Stimulated activated CD4-positive, alpha-beta T cell treated with anti-CD3 and anti-CD28 coated beads, TNF-alpha, amount 100 ng/mL, for 1 hour (primary cell): ENCODE measurements at regions not wholly inside any gene's neighbourhood (a gene's known extent, or its start where the extent isn't known, plus 50 kb on each side); places are given as distances from the start of the nearest gene placed in this dataset.
"Not testable (repeated sequence)": the region's sequence is repeated elsewhere in the genome, so short reads cannot be mapped to it uniquely, and the experiment has no call there.

Experiments used
- DNase-seq, 3 donors: peaks; one replicate each; pipeline ENCODE4 v3.0.0-alpha.2; 2020; ENCODE audit warnings: low read depth in 3 of 3, low spot score in 1 of 3

DNA sequence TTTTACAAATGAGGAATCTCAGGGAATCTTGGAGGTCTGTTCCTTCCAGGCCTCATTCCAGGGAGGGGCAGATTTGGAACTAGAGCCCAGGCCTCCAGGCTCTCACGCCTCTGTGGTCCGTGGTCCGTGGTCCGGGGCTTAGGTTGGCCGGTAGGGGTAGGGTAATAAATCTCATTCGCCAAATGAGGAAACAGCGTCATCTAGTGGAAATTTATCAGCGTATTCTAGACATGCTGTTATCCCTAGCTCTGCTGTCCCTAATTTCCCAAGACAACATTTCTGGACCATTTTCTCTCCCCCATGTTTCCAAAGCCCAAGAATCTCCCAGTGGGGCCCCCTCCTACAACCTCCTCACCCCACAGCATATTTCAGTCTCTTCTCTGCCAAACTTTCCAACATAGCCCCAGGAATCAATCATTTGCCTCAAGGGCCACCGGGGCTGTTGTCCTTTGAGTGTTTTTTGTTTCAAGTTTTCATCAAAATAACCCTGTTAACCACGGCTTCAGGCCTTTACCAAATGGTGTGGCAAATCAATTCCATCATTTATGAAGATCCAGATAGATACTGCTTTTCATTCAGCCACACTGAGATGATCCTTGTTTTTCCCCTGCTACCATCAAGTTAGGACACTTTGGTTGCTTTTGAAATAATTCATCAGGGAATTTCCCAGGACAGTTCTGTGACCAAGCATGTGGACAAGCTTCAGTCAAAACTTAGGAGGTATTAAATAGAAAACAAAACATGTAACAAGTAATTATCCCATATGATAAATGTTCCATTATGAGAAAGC lies 126.8 kb downstream of the ALDH8A1 start:
- no peak for DNase-seq

DNA sequence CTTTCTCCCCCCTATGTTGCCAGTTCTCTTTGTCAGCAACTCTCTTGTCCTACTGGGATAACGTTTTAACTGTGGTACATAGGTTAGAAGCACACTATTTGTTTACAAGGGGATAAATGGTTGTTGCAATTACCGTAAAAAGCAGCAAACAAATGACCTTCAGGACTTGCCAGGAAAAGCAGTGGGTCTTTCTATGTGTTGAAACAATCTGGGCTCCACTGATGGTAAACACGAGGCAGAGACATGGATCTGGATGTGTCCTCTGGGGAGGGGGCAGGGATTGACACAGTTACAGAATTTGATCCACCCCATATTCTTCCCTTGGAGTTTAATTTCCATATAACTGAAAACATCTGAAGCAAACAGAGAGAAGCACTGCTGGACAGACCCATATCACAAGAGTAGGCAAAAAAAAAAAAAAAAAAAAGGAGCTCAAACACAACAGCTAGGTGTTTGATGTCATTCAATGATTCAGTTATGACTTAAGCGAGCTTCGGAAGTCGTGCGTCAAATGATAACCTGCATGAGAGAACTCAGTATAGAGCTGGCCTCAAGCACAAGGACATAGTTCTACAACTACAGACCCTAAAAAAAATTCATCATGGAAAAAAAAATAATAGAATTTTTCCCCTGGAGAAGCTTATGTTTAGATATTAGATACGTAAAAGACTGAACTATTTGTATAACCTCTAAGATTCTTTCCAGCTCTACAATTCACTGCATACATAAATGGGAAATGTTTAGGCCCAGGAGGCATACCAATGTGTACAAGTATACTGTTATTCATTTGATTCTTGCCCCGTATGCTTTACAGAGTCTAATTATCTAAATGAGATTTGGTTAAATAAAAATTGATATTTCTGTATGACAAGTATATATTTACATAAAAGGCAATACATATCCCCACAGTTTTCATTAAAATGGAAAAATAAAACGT lies 127.7 kb downstream of the ALDH8A1 start:
- no peak for DNase-seq

DNA sequence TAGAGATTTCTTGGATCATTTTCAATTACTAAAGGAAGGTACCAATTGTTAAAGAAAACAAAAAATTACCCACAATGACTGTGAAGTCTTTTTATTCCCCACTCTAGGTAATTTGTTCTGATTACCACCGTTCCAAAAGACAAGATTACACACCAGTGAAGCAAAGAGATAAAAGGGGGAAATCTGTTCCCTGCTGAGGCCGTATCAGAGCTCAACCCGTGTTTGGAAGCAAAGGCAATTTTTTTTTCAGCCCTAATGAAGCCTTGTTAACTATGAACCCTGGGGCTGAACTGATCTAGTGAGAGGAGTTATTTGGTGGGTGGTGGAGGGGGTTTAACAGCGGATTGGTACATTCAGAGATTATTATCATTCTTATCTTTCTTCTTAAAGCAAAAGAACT lies 128.5 kb downstream of the ALDH8A1 start:
- no peak for DNase-seq

DNA sequence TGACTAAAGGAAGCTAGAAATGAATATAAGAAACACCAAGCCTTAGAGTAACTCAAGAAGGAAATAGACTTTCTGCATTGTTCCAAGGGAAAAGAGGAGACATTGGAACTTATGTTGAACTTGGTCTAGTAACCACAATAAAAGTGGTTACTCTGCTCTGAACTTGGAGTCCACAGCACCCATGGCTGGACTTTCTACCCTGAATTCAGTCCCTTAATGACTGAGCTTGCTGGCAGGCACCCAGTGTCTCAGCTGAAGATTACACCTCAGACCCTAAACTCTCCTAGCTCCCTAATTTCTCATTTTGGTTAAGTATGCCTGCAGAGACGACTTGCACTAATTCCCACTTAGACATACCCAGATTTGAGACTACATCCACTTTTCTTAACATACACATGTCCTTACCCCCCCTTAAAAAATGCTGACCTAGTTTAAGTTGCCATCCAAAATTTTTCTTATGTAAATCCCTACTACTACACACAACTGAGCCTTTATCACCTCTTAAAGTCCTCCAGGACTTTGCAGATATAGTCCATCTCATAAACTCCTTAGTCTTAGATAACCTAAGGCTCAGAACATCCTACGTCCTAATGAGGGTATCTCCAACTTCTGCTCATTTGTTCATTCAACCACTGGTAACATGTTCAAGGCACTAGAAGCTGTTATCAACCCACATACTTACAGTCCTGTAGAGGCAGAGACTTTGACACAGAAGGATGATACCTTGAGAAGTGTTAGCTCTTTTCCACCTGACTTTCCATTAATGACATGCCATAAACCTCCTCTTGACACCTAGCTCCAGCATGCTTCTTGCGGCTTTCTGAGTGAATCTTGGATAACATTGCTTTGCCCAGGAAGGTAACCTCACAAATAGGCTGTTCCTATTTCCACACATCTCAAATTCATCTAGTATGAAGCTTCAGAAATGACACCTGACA lies 129.8 kb downstream of the ALDH8A1 start:
- no peak for DNase-seq

DNA sequence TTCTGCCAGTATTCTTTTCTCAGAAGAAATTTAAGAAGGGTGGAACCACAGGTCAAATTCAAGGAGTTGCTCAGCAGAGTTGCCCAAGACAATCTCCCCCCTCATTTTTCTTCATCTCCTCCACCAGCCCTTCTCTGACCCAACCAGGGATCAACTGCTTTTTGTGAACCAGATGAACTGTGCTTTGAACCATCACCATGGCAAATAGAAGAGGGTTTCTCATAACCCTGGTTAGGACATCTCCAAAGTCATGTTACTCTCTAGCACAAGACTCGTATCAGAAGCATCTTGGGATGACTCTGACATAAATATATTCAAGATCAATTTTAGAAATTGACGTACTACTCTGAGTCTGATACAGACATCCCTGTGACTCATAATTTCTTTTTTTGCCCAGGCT lies 130.7 kb downstream of the ALDH8A1 start:
- no peak for DNase-seq

DNA sequence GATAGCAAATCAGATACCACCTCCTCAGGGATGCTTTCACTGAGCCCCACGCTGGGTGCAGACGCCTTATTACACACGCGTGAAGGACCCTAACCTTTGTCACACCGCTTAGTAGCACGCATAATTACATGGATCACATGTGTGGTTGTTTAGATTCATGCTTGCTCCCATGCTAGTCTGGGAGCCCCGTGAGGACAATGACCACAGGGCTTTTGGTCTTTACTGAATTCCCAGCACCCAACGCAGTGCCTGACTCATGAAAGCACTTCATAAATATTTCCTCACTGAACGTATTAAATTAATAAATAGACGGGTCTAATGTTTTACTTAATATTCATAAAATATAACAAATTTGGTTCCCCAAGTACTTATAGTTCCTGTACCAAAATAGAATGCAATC lies 132.5 kb downstream of the ALDH8A1 start:
- DNase-seq = no peak

DNA sequence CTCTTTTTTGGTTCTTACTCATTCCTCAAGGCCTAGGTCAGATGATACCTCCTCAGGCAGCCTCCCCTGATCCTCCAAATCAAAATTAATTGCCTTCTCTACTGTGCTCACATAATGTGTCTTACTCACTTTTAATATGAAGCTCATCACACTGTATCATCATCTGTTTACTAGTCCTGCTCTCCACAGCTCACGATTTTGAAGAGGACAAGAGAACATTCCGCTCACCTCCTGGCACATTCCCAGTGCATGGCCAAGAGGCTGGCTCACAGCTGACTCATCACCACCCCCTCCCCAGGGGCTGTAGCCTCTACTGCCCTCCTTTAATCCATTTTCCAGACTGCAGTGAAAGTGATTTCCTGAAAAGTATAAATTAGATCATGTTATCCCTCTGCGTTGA lies 133.1 kb downstream of the ALDH8A1 start:
- DNase-seq = no peak

DNA sequence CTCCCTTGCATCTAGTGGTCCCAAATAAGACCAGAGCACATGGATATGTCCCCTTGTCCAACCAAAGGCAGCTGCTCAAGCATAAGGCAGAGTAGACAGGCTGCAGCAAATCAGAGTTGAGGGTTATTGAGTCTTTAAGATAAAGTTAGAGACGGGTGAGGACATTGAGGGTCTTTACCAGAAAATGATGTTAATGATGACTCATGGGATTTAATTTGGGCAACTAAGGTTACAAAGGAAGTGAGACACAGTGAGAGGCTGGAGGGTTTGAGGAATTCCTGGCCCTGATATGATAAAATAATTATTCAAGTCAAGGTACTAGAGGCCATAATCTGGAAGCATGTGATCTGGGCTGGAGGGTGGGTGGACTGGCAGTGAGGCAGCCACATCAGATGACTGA lies 133.6 kb downstream of the ALDH8A1 start:
- DNase-seq = no peak

DNA sequence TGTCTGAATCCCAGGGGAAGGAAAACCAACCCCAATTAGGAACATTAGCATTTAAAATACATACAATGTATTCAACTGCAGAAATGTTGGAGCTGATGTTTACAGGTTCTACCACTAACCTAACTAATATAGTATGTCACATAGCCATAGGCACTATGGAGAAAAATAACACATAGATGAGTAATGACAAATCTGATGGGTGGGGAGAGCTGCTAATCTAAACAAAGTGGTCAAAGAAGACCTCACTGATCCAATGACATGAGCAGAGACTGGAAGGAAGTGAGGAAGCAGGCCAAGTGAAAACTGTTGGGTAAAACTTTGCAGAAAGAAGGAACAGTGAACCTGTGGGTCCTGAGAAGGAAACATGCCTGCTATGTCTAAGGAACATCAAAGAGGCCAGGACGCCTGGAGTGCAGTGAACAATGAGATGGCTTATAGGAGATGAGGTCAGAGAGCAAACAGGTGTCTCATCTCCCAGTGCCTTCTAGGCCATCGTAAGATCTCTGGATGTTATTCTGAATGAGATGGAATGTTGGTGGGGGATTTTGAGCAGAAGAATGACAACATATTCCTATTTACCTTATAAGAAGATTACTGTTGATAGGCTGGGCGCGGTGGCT lies 135.7 kb downstream of the ALDH8A1 start:
- no peak for DNase-seq

DNA sequence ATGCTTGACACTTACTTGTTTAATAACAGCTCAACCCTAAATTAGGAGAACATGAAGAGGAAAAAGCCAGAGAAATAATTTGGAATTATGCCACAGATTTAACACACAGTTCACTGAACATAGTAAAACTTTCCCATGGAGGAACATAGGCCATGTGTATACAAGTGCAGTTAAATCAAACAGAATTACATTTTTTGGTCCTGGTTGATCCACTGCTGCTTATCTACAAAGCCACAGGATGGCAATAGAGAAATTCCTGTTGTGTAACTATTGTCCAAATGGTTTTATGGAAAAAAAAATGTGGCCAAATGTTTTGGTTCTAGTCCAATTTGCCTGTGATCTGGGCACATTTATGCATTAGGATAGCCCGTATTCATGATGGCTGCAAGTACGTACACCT lies 136.8 kb downstream of the ALDH8A1 start:
- no peak for DNase-seq

DNA sequence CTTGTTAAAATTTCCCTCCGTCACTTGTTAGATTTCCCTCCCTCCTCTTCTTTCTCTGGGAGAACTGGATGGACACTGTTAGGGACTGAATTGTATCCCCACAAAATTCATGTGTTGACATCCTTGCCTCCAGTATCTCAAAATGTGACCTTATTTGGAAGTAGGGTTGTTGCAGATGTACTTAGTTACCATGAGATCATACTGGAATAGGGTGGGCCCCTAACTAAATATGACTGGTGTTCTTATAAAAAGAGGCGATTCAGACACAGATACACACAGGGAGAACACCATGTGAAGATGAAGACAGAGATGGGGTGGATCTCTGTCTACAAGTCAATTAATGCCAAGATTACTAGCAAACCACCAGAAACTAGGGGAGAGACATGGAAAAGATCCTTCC lies 139.5 kb downstream of the ALDH8A1 start:
- no peak for DNase-seq

DNA sequence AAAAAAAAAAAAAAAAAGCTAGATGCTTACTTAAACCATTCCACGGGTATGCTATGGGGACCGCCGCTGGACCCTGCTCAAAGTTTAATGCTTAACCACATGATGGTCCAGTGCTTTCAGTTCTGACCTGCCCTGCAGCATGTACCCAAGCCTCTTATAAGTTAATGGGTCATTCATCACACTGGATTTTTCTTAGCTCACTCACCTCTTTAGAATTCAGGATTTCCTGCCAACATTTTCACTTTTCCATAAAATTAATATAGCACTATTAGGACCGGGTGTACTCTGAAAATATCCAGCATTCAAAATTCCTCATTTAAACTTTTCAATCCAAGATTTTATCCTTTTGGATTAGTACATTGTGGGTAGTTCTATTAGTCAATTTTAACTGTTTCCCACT lies 140.8 kb downstream of the ALDH8A1 start:
- DNase-seq = no peak

DNA sequence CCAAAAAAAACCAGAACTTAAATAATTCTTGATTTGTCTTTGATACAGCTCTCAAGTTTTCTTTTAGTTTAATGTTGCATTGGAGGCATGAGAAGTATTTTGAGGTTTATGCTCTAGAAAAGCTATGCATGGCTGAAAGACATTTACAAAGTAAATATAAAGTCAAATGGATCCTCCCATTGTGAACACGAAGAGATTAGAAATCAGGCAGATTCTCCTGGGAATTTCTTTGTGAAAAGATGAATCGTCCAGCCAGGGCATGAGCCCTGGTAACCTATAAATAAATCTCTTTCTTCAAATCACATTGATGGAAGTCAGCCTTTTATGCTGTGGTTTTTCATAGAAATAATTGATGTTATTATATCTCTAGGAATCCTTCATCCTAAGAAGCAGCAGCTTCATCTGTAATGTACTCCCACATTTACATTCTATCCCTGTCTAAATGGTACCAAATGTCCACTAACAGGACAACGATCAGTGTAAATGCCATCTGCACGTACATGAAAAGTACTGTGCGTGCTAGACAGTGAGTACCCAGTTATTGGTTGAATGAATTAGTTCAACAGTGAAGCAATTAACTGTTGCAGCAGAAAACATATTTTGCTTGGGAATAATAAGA lies 143.6 kb downstream of the ALDH8A1 start:
- DNase-seq = no peak

DNA sequence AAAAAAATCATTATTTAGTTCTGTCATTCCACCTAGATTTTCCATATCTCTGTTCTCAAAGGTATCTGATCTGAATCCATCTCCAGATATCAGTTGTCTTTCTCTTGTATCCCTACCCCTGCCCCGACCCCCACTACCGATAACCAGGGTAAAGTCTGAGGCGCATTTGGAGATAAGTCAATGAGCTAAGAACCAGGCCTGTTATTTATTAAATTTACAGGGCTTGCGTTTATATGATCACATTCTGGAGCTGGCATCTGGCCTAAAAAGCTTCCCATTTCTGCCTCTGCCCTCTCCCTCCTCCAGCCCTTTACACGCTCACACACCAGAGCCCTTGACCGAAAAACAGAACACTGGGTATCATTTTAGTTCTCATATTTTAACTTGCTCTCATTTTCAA lies 144.7 kb downstream of the ALDH8A1 start:
- DNase-seq = no peak

DNA sequence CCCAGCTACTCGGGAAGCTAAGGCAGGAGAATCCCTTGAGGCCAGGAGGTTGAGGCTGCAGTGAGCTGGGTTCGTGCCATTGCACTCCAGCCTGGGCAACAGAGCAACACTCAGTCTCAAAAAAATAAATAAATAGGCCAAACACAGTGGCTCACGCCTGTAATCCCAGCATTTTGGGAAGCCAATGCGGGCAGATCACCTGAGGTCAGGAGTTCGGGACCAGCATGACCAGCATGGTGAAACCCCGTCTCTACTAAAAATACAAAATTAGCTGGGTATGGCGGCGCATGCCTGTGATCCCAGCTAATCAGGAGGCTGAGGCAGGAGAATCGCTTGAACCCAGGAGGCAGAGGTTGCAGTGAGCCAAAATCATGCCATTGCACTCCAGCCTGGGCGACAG lies 145.6 kb downstream of the ALDH8A1 start:
- not testable (repeated sequence) for DNase-seq

DNA sequence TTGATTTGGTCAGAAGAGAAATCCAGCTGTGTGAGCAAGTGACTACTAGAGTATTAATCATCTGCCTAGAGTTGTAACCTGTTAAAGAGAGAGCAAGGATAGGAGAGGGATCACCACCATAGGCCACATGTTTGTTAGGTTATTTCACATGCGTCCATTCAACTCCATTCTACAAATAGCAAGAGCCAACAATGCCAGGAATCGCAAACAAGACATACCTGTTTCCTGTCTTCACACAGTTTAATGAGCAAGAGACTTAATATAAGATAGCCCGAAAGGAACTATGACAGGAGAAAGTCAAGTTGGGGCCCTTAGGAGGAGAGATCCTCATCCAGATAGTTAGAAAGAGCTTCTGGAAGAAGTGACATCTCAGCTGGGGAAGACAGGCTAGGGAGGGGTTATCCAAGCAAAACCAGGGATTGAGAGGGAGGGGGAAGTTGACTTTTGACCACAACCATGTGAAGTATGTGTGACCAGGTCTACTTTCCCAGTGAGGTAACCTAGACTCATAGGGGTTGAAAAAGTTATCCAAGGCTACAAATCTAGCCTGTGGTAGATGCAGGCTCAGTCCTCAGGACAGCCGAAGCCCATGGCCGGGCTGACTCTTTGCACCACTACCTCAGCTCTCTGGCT lies 147.4 kb downstream of the ALDH8A1 start:
- DNase-seq = no peak

DNA sequence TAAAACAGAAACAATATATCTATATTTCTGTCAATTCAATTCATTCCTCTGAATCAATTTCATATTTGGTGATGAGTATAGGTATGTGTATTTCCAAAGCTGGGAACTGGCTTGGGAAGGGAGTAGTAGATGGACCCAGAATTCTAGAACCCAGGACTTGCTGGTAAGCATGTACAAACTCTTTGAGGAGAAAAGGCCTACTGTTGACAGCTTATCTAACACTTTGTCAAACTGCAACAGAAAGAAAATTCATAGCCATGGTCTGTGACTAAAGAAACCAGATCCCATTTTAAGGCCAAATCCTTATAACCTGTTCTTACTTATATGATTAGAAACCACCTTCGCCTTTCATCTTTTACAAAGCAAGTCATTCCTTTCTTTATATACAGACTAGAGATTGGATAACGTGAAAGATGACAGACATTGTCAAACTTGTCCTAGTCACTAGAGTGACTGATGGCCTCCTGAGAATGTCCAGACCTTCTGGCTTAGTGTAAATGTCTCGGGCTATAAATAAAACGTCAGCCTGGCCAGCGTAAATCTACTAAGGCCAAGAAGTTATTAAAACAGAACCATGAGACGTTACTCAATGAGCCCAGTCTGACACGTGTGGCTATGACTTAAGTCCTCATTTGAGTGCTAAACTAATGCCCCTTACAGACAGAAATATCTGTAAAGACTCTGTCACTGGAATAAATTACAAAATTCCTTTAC lies 152.3 kb downstream of the ALDH8A1 start:
- DNase-seq = no peak

DNA sequence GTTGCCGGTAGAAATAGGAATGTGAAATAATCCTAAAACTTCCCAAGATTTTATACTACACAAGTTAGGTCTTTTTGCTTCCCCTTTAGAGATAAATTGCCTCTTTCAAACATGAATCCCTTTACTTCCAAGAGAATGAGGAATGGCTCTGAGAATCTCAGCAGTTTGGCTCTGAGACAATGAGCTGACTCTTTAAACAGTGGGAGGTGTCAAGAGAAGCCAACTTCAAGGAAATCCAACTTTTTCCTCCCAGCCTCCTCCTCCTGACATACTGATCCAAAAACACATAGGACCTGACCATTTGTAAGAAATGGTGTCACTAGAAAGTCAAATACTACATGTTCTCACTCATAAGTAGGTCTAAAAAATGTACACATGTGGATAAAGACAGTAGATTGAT lies 154.2 kb downstream of the ALDH8A1 start:
- no peak for DNase-seq

DNA sequence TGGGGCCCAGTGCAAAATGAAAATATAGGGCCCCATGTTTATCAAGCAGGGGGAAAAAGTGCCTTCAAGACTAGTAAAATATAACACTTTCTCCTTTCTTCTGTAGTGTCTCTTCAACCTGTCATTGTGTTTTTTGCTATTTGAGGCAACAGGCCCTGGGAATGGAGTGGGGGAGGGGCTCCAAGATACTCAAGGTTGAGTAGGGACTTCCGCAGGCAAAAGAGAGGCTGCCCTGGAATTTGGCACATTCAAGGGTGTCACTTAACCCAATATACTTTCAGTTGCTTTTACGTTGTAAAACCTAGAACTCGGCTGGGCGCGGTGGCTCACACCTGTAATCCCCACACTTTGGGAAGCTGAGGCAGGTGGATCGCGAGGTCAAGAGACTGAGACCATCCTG lies 154.9 kb downstream of the ALDH8A1 start:
- DNase-seq = no peak
